ENCODE measurements at regions not wholly inside any gene's neighbourhood (a gene's known extent, or its start where the extent isn't known, plus 50 kb on each side); places are given as distances from the start of the nearest gene placed in this dataset.

GRCh38 chr21:23020969-23021368, 2022.8 kb downstream of the NCAM2 start:
- Histone ChIP-seq H3K9me3 (ENCODE audit: insufficient read depth, low read length) (peaks cover 4% of the 10 kb centered on the region; the same call in 1 of the 2 replicates), H3K9ac (ENCODE audit: insufficient read length, low read depth) (no peak overlapping the region), H3K36me3 (ENCODE audit: insufficient read depth, insufficient read length, low read length) (no peaks in the 10 kb centered on the region), H3K27me3 (ENCODE audit: insufficient read depth, insufficient read length) (no peaks in the 10 kb centered on the region), H3K4me1 (ENCODE audit: insufficient read depth, insufficient read length) (no peaks in the 10 kb centered on the region), H3K4me3 (ENCODE audit: insufficient read length, low read depth) (no peak overlapping the region)
- no peak for TF ChIP-seq SUZ12 (IDR thresholded peaks at IDR 0.05; ENCODE audit: extremely low read depth, insufficient read depth, insufficient read length)
- no peak for TF ChIP-seq ZNF274 (IDR thresholded peaks at IDR 0.05; ENCODE audit: low read depth, low read length)
- TF ChIP-seq YY1 (IDR thresholded peaks at IDR 0.05; ENCODE audit: insufficient read depth, insufficient read length), result no peak
- DNase-seq (ENCODE audit: low read depth, low spot score), result no peak

- H3K36me3 ChIP-seq (ENCODE audit: insufficient read depth, insufficient read length, low read length), result no peaks in the 10 kb centered on the region
- DNase-seq (ENCODE audit: low read depth, low spot score), result no peak
- H3K27me3 ChIP-seq (ENCODE audit: insufficient read depth, insufficient read length), result no peaks in the 10 kb centered on the region
- H3K9me3 ChIP-seq (ENCODE audit: insufficient read depth, low read length), result peaks cover 4% of the 10 kb centered on the region; the same call in 1 of the 2 replicates
- no peaks in the 10 kb centered on the region for H3K4me1 ChIP-seq (ENCODE audit: insufficient read depth, insufficient read length)
- H3K4me3 ChIP-seq (ENCODE audit: insufficient read length, low read depth), result no peak overlapping the region
- TF ChIP-seq YY1 (IDR thresholded peaks at IDR 0.05; ENCODE audit: insufficient read depth, insufficient read length) (no peak), ZNF274 (IDR thresholded peaks at IDR 0.05; ENCODE audit: low read depth, low read length) (no peak), SUZ12 (IDR thresholded peaks at IDR 0.05; ENCODE audit: extremely low read depth, insufficient read depth, insufficient read length) (no peak)
- H3K9ac ChIP-seq (ENCODE audit: insufficient read length, low read depth), result no peak overlapping the region
These were observed 2023.3 kb downstream of the NCAM2 start for GRCh38 chr21:23021481-23021880.

GRCh38 chr21:23026878-23027277, 2028.7 kb downstream of the NCAM2 start:
- no peaks in the 10 kb centered on the region for H3K9me3 ChIP-seq (ENCODE audit: insufficient read depth, low read length)
- no peaks in the 10 kb centered on the region for H3K27me3 ChIP-seq (ENCODE audit: insufficient read depth, insufficient read length)
- no peak for TF ChIP-seq YY1 (IDR thresholded peaks at IDR 0.05; ENCODE audit: insufficient read depth, insufficient read length)
- TF ChIP-seq SUZ12 (IDR thresholded peaks at IDR 0.05; ENCODE audit: extremely low read depth, insufficient read depth, insufficient read length), result no peak
- TF ChIP-seq ZNF274 (IDR thresholded peaks at IDR 0.05; ENCODE audit: low read depth, low read length), result no peak
- H3K36me3 ChIP-seq (ENCODE audit: insufficient read depth, insufficient read length, low read length), result no peaks in the 10 kb centered on the region
- no peaks in the 10 kb centered on the region for H3K4me1 ChIP-seq (ENCODE audit: insufficient read depth, insufficient read length)
- H3K4me3 ChIP-seq (ENCODE audit: insufficient read length, low read depth), result no peak overlapping the region
- DNase-seq (ENCODE audit: low read depth, low spot score), result no peak
- no peak overlapping the region for H3K9ac ChIP-seq (ENCODE audit: insufficient read length, low read depth)

- no peak for DNase-seq (ENCODE audit: low read depth, low spot score)
- Histone ChIP-seq H3K36me3 (ENCODE audit: insufficient read depth, insufficient read length, low read length) (no peaks in the 10 kb centered on the region), H3K4me3 (ENCODE audit: insufficient read length, low read depth) (no peak overlapping the region), H3K9me3 (ENCODE audit: insufficient read depth, low read length) (no peaks in the 10 kb centered on the region), H3K4me1 (ENCODE audit: insufficient read depth, insufficient read length) (no peaks in the 10 kb centered on the region), H3K27me3 (ENCODE audit: insufficient read depth, insufficient read length) (no peaks in the 10 kb centered on the region), H3K9ac (ENCODE audit: insufficient read length, low read depth) (no peak overlapping the region)
- TF ChIP-seq SUZ12 (IDR thresholded peaks at IDR 0.05; ENCODE audit: extremely low read depth, insufficient read depth, insufficient read length) (no peak), ZNF274 (IDR thresholded peaks at IDR 0.05; ENCODE audit: low read depth, low read length) (no peak), YY1 (IDR thresholded peaks at IDR 0.05; ENCODE audit: insufficient read depth, insufficient read length) (no peak)
These were observed 2041.6 kb downstream of the NCAM2 start for GRCh38 chr21:23039846-23040245.

DNA sequence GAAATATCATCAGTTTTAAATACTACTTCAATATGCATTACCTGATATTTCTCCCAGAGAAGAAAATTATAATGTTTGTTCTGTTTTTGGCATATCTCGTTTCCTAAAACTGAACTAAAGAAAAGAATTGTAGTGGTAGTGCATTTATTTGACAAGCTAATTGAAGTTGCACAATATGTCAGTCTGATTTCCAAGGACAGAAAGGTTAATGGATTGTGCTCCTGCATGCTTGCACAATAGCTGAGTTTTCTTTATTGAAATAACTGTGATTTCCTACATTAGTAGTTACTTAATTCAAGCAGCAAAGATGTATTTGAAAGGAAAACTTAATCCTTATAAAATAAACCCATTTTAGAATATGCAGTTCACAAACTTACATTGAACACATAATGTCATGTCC, 2047.7 kb downstream of the NCAM2 start:
- TF ChIP-seq YY1 (IDR thresholded peaks at IDR 0.05; ENCODE audit: insufficient read depth, insufficient read length) (no peak), SUZ12 (IDR thresholded peaks at IDR 0.05; ENCODE audit: extremely low read depth, insufficient read depth, insufficient read length) (no peak), ZNF274 (IDR thresholded peaks at IDR 0.05; ENCODE audit: low read depth, low read length) (no peak)
- DNase-seq (ENCODE audit: low read depth, low spot score), result no peak

GRCh38 chr21:23067672-23068071, 2069.5 kb downstream of the NCAM2 start:
- H3K9ac ChIP-seq (ENCODE audit: insufficient read length, low read depth), result no peak overlapping the region
- no peak overlapping the region for H3K4me3 ChIP-seq (ENCODE audit: insufficient read length, low read depth)
- no peaks in the 10 kb centered on the region for H3K27me3 ChIP-seq (ENCODE audit: insufficient read depth, insufficient read length)
- no peaks in the 10 kb centered on the region for H3K36me3 ChIP-seq (ENCODE audit: insufficient read depth, insufficient read length, low read length)
- TF ChIP-seq ZNF274 (IDR thresholded peaks at IDR 0.05; ENCODE audit: low read depth, low read length) (no peak), SUZ12 (IDR thresholded peaks at IDR 0.05; ENCODE audit: extremely low read depth, insufficient read depth, insufficient read length) (no peak), YY1 (IDR thresholded peaks at IDR 0.05; ENCODE audit: insufficient read depth, insufficient read length) (no peak)
- H3K9me3 ChIP-seq (ENCODE audit: insufficient read depth, low read length), result no peaks in the 10 kb centered on the region
- DNase-seq (ENCODE audit: low read depth, low spot score), result no peak
- no peaks in the 10 kb centered on the region for H3K4me1 ChIP-seq (ENCODE audit: insufficient read depth, insufficient read length)

More for the DNA sequence above, 2047.7 kb downstream of the NCAM2 start:
- H3K4me1 ChIP-seq (ENCODE audit: insufficient read depth, insufficient read length), result no peaks in the 10 kb centered on the region
- no peak overlapping the region for H3K9ac ChIP-seq (ENCODE audit: insufficient read length, low read depth)
- no peaks in the 10 kb centered on the region for H3K27me3 ChIP-seq (ENCODE audit: insufficient read depth, insufficient read length)
- no peak overlapping the region for H3K4me3 ChIP-seq (ENCODE audit: insufficient read length, low read depth)
- H3K36me3 ChIP-seq (ENCODE audit: insufficient read depth, insufficient read length, low read length), result no peaks in the 10 kb centered on the region
- H3K9me3 ChIP-seq (ENCODE audit: insufficient read depth, low read length), result no peaks in the 10 kb centered on the region

DNA sequence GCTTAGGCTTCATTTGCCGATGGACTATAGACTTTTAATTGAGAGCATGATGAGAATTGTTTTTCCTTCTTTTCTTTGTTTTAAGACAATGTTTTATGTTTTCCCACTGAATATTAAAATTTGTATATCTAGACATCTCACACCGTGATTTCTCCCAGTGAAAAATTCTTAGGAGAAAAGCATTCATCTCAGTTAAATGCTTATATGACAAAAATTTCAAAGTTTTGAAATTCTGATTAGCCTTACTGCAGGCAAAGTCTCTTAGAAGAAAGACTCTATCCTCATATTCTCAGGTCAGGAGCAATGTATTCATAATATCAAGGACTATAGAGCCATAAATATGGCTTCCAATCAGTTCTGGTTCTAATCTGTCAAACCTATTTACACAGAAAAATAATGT, 2085.0 kb downstream of the NCAM2 start:
- Histone ChIP-seq H3K36me3 (ENCODE audit: insufficient read depth, insufficient read length, low read length) (no peaks in the 10 kb centered on the region), H3K27me3 (ENCODE audit: insufficient read depth, insufficient read length) (no peaks in the 10 kb centered on the region), H3K9me3 (ENCODE audit: insufficient read depth, low read length) (no peaks in the 10 kb centered on the region), H3K4me3 (ENCODE audit: insufficient read length, low read depth) (no peak overlapping the region), H3K4me1 (ENCODE audit: insufficient read depth, insufficient read length) (no peaks in the 10 kb centered on the region), H3K9ac (ENCODE audit: insufficient read length, low read depth) (no peak overlapping the region)
- DNase-seq (ENCODE audit: low read depth, low spot score), result no peak
- no peak for TF ChIP-seq SUZ12 (IDR thresholded peaks at IDR 0.05; ENCODE audit: extremely low read depth, insufficient read depth, insufficient read length)

DNA sequence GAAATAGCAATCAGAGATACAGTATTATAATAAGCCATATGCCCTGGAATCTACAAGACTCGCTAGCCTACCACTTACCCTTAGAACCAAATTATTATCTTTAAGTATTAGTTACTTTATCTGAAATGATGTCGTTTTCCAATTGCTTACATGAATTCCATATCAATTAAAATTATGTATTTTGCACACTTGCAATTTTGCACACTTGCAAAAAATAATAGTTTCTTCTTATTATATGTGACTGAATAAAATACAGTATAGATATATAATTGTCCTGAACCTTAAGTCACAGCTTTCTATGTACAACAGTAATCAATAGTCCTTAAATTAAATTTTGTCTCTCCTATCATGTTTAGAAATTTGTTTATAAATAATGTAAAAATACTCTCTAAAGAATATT, 2095.1 kb downstream of the NCAM2 start:
- H3K9ac ChIP-seq (ENCODE audit: insufficient read length, low read depth), result no peak overlapping the region
- no peaks in the 10 kb centered on the region for H3K4me1 ChIP-seq (ENCODE audit: insufficient read depth, insufficient read length)
- H3K4me3 ChIP-seq (ENCODE audit: insufficient read length, low read depth), result no peak overlapping the region

More for the DNA sequence above, 2095.1 kb downstream of the NCAM2 start:
- TF ChIP-seq YY1 (IDR thresholded peaks at IDR 0.05; ENCODE audit: insufficient read depth, insufficient read length), result no peak
- TF ChIP-seq ZNF274 (IDR thresholded peaks at IDR 0.05; ENCODE audit: low read depth, low read length), result no peak
- TF ChIP-seq SUZ12 (IDR thresholded peaks at IDR 0.05; ENCODE audit: extremely low read depth, insufficient read depth, insufficient read length), result no peak
- DNase-seq (ENCODE audit: low read depth, low spot score), result no peak
- H3K9me3 ChIP-seq (ENCODE audit: insufficient read depth, low read length), result peaks cover 35% of the 10 kb centered on the region
- H3K36me3 ChIP-seq (ENCODE audit: insufficient read depth, insufficient read length, low read length), result no peaks in the 10 kb centered on the region
- no peaks in the 10 kb centered on the region for H3K27me3 ChIP-seq (ENCODE audit: insufficient read depth, insufficient read length)

Measured in NT2/D1 (cell line).